Bronchial epithelial cell (primary cell): ENCODE measurements at regions not wholly inside any gene's neighbourhood (a gene's known extent, or its start where the extent isn't known, plus 50 kb on each side); places are given as distances from the start of the nearest gene placed in this dataset.

Experiments
- DNase-seq: peaks from one replicate; pipeline ENCODE4 v3.0.0-alpha.2; 2010; ENCODE audit warnings: low read depth
- FAIRE-seq: peaks from 2 replicates; lab custom pipeline; 2011; peaks lifted over from hg19 to GRCh38; lab: Jason Lieb, UNC
- H3K27me3 ChIP-seq: 2 replicates; pipeline ENCODE4 v1.5.1; 2011; ENCODE audit warnings: low read length; ENCODE audit not compliant: control insufficient read depth, insufficient read depth
- H3K36me3 ChIP-seq: 2 replicates; pipeline ENCODE4 v1.5.1; 2011; ENCODE audit warnings: low read length; ENCODE audit not compliant: control insufficient read depth, insufficient read depth
- H3K4me3 ChIP-seq: 2 replicates; pipeline ENCODE4 v1.5.1; 2011; ENCODE audit warnings: mild to moderate bottlenecking, low read depth, low read length, control low read depth
- CTCF ChIP-seq: IDR thresholded peaks from 2 replicates; pipeline ENCODE4 v1.5.1; 2011; ENCODE audit warnings: mild to moderate bottlenecking, moderate library complexity, low read length, control low read depth, inconsistent platforms; ENCODE audit not compliant: insufficient read depth, severe bottlenecking

DNA sequence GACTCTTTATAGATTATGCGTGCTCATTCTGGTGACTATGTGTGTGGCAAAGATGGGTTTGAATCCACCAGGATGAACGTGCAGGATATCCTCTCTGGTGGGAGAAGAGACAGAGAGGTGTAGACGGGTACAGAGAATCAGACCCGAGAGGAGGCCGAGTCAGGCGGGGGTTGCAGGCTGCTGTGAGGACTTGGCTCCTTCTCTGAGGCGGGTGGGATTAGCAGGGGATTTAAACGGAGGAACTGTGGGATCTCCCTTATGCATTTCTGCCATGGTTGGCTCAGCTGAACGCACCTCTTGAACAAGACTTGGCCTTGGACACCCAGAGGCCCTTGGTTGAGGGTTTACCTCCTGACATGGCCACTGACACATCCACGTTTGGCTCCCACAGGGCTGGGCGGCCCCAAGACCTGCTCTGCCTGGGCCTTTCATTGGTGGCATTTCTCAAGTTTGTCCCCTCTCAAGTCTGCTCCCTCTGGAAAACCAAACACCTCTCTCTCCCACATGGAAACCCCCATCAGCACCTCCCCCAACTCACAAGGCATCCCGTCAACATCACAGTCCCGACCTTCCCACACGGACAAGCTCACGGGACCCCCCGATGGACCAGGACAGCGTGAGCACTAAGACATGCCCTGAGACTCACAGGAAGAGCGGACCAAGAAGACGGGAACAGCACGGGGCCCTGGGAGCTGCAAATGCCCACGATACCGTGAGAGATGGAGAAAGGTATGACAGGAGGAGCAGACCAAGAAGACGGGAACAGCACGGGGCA is 158.3 kb downstream of the RTP5 start:
- no peak for FAIRE-seq
- H3K27me3 ChIP-seq = peaks cover 4% of the 10 kb centered on the region

DNA sequence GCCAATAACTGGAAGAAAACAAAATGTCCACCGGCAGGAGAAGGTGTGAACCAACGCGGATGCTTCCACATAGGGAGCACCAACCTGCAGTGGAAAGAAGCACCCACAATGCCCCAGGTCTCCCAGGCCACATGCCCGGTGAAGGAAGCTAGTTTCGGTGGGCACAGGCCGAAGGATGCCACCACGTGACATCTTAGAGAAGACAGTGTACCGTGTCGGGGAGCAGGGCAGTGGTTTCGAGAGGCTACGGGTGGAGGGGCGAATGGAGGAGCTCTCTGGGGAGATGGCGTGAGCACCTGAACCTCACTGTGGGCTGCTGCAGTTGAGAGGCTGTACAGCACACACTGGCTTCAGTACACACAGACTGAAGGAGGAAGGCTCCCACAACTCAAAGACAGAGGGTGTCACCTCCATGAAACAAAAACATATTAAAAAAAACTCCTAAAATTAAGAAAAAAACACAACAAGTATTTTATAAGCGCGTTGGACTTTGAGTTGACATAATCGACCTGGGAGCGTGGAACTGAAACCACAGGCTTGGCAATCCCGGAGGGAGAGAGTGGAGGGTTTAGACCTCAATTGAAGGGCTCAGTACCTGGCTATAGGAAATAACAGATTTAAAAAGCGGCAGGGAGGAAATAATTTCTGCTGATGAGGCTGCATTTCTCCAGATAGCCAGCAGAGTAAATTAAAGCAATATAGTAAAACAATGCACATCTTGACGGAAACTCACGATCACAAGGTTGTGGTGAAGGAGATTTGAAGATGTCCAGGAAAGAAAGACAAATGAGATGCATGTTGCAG is 160.1 kb downstream of the RTP5 start:
- DNase-seq = no peak
- Histone ChIP-seq H3K4me3 (no peak overlapping the region), H3K27me3 (peaks cover 4% of the 10 kb centered on the region), H3K36me3 (no peaks in the 10 kb centered on the region)
- FAIRE-seq = no peak
- no peak for TF ChIP-seq CTCF

More for the DNA sequence above, 158.3 kb downstream of the RTP5 start:
- no peaks in the 10 kb centered on the region for H3K36me3 ChIP-seq
- no peak for DNase-seq
- H3K4me3 ChIP-seq = no peak overlapping the region
- TF ChIP-seq CTCF = no peak

DNA sequence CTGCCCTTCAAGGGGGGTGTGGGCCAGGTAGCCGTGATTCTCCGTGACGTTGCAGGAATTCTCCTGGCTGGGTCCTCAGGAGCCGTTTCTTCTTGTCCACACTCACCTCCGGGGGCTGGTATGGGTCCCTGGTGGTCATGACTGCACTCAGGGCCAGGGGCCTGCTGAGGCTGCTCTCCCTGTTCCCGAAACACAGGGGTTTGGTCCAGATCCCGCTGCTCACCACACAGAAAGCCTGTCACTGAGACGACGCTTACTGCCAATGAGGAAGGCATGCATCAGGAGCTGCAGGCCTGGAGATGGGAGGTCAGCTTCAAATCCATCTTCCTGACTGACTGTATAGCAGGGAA is 160.7 kb downstream of the RTP5 start:
- peaks cover 4% of the 10 kb centered on the region for H3K27me3 ChIP-seq
- H3K4me3 ChIP-seq = no peak overlapping the region
- DNase-seq (no peak), FAIRE-seq (no peak)
- no peak for TF ChIP-seq CTCF
- no peaks in the 10 kb centered on the region for H3K36me3 ChIP-seq

GRCh38 chr2:242030858-242031257 is 161.3 kb downstream of the RTP5 start:
- Histone ChIP-seq H3K4me3 (no peak overlapping the region), H3K27me3 (peaks cover 4% of the 10 kb centered on the region)
- DNase-seq = no peak

GRCh38 chr2:242031481-242032019 is 162.0 kb downstream of the RTP5 start:
- no peak overlapping the region for H3K4me3 ChIP-seq
- DNase-seq (peak; percentile 9), FAIRE-seq (no peak)
- H3K27me3 ChIP-seq = peaks cover 4% of the 10 kb centered on the region
- no peak for TF ChIP-seq CTCF
- no peaks in the 10 kb centered on the region for H3K36me3 ChIP-seq

More at GRCh38 chr2:242030858-242031257, 161.3 kb downstream of the RTP5 start:
- H3K36me3 ChIP-seq = no peaks in the 10 kb centered on the region
- no peak for TF ChIP-seq CTCF
- no peak for FAIRE-seq
